ENCODE measurements at regions not wholly inside any gene's neighbourhood (a gene's known extent, or its start where the extent isn't known, plus 50 kb on each side); places are given as distances from the start of the nearest gene placed in this dataset.

GRCh38 chr2:117714110-117714509 is 100.4 kb upstream of the DDX18 start:
- DNase-seq (ENCODE audit: low read depth in 2 of 2): no peak

GRCh38 chr2:117714745-117715417 is 99.6 kb upstream of the DDX18 start:
- no peak for DNase-seq (ENCODE audit: low read depth in 2 of 2)

GRCh38 chr2:117716505-117716904 is 98.0 kb upstream of the DDX18 start:
- no peak for DNase-seq (ENCODE audit: low read depth in 2 of 2)

- DNase-seq (ENCODE audit: low read depth in 2 of 2): no peak
Measured at GRCh38 chr2:117717072-117717471, 97.4 kb upstream of the DDX18 start.

GRCh38 chr2:117718048-117718447 is 96.4 kb upstream of the DDX18 start:
- DNase-seq (ENCODE audit: low read depth in 2 of 2): no peak

GRCh38 chr2:117720765-117721164 is 93.7 kb upstream of the DDX18 start:
- DNase-seq (ENCODE audit: low read depth in 2 of 2): no peak

- no peak for DNase-seq (ENCODE audit: low read depth in 2 of 2)
Measured at GRCh38 chr2:117723483-117723882, 91.0 kb upstream of the DDX18 start.

- no peak for DNase-seq (ENCODE audit: low read depth in 2 of 2)
Measured at GRCh38 chr2:117723888-117724434, 90.5 kb upstream of the DDX18 start.

GRCh38 chr2:117726747-117727146 is 87.7 kb upstream of the DDX18 start:
- no peak for DNase-seq (ENCODE audit: low read depth in 2 of 2)

- no peak for DNase-seq (ENCODE audit: low read depth in 2 of 2)
Measured at GRCh38 chr2:117737846-117738245, 76.6 kb upstream of the DDX18 start.

GRCh38 chr2:117738991-117739839 is 75.3 kb upstream of the DDX18 start:
- no peak for DNase-seq (ENCODE audit: low read depth in 2 of 2)

GRCh38 chr2:117745537-117745936 is 69.0 kb upstream of the DDX18 start:
- DNase-seq (ENCODE audit: low read depth in 2 of 2): no peak

GRCh38 chr2:117755768-117756167 is 58.7 kb upstream of the DDX18 start:
- DNase-seq (ENCODE audit: low read depth in 2 of 2): no peak

GRCh38 chr2:117760916-117761315 is 53.6 kb upstream of the DDX18 start:
- no peak for DNase-seq (ENCODE audit: low read depth in 2 of 2)

GRCh38 chr2:117762454-117762853 is 52.0 kb upstream of the DDX18 start:
- DNase-seq (ENCODE audit: low read depth in 2 of 2): no peak

GRCh38 chr2:117763804-117764203 is 50.7 kb upstream of the DDX18 start:
- no peak for DNase-seq (ENCODE audit: low read depth in 2 of 2)

Data from stimulated activated CD4-positive, alpha-beta T cell treated with anti-CD3 and anti-CD28 coated beads, Interleukin-15, amount 100 ng/mL, for 48 hours (primary cell).